GM18517 (cell line): ENCODE measurements at regions not wholly inside any gene's neighbourhood (a gene's known extent, or its start where the extent isn't known, plus 50 kb on each side); places are given as distances from the start of the nearest gene placed in this dataset.
"Not testable (repeated sequence)": the region's sequence is repeated elsewhere in the genome, so short reads cannot be mapped to it uniquely, and the experiment has no call there.

Experiments
- ATAC-seq: cut with Tn5 transposase; IDR thresholded peaks from one replicate; pipeline ENCODE4 v1.9.1; 2021; ENCODE audit warnings: mild to moderate bottlenecking, moderate library complexity; ENCODE audit not compliant: unreplicated experiment

GRCh38 chr10:44724415-44725174 lies 186.5 kb upstream of the TMEM72 start:
- no peak for ATAC-seq

GRCh38 chr10:44725404-44725803 lies 185.7 kb upstream of the TMEM72 start:
- ATAC-seq, result peak; percentile 85

- ATAC-seq, result no peak
Measured at GRCh38 chr10:44731283-44731682, 179.9 kb upstream of the TMEM72 start.

GRCh38 chr10:44733501-44734488 lies 177.3 kb upstream of the TMEM72 start:
- ATAC-seq, result no peak

- ATAC-seq, result no peak
Measured at GRCh38 chr10:44742248-44742647, 168.9 kb upstream of the TMEM72 start.

GRCh38 chr10:44743535-44743934 lies 167.6 kb upstream of the TMEM72 start:
- ATAC-seq, result no peak

- no peak for ATAC-seq
Measured at GRCh38 chr10:44745920-44746319, 165.2 kb upstream of the TMEM72 start.

- ATAC-seq, result no peak
Measured at GRCh38 chr10:44747593-44748172, 163.5 kb upstream of the TMEM72 start.

GRCh38 chr10:44749151-44749550 lies 162.0 kb upstream of the TMEM72 start:
- no peak for ATAC-seq

GRCh38 chr10:44752451-44753441 lies 158.4 kb upstream of the TMEM72 start:
- ATAC-seq, result no peak

GRCh38 chr10:44754355-44754754 lies 156.8 kb upstream of the TMEM72 start:
- ATAC-seq, result not testable (repeated sequence)

GRCh38 chr10:44755481-44755880 lies 155.7 kb upstream of the TMEM72 start:
- ATAC-seq, result no peak

GRCh38 chr10:44756216-44756615 lies 154.9 kb upstream of the TMEM72 start:
- no peak for ATAC-seq

- no peak for ATAC-seq
Measured at GRCh38 chr10:44757551-44758205, 153.5 kb upstream of the TMEM72 start.

GRCh38 chr10:44759122-44759521 lies 152.0 kb upstream of the TMEM72 start:
- ATAC-seq, result no peak

- no peak for ATAC-seq
Measured at GRCh38 chr10:44760513-44760912, 150.6 kb upstream of the TMEM72 start.

- ATAC-seq, result no peak
Measured at GRCh38 chr10:44761076-44761475, 150.1 kb upstream of the TMEM72 start.

- ATAC-seq, result no peak
Measured at GRCh38 chr10:44763331-44763730, 147.8 kb upstream of the TMEM72 start.

- ATAC-seq, result no peak
Measured at GRCh38 chr10:44765299-44765698, 145.8 kb upstream of the TMEM72 start.

GRCh38 chr10:44766631-44767030 lies 144.5 kb upstream of the TMEM72 start:
- ATAC-seq, result no peak
